DOHH2 (cell line): ENCODE measurements at regions not wholly inside any gene's neighbourhood (a gene's known extent, or its start where the extent isn't known, plus 50 kb on each side); places are given as distances from the start of the nearest gene placed in this dataset.

ENCODE experiments used
- H3F3A ChIP-seq: fragments of 200-600 bp; sonication (generic), shearing (Covaris generic); 2 replicates; pipeline ENCODE4 v1.6.0; 2016; ENCODE audit warnings: antibody characterized with exemption, mild to moderate bottlenecking; ENCODE audit not compliant: control insufficient read depth, insufficient read depth
- H3K27ac ChIP-seq: fragments of 200-600 bp; sonication (generic); 2 replicates; pipeline ENCODE4 v1.5.1; 2014; ENCODE audit warnings: low read depth, mild to moderate bottlenecking, low read length, moderate library complexity
- H3K27me3 ChIP-seq: fragments of 200-600 bp; sonication (generic); 2 replicates; pipeline ENCODE4 v1.6.1; 2014; ENCODE audit warnings: mild to moderate bottlenecking, low read length, mixed read lengths; ENCODE audit not compliant: control insufficient read depth
- H3K36me3 ChIP-seq: fragments of 200-600 bp; sonication (generic); 2 replicates; pipeline ENCODE4 v1.6.1; 2014; ENCODE audit warnings: mild to moderate bottlenecking, low read length, moderate library complexity, mixed read lengths; ENCODE audit not compliant: control insufficient read depth
- H3K4me1 ChIP-seq: fragments of 200-600 bp; sonication (generic); 2 replicates; pipeline ENCODE4 v1.6.1; 2014; ENCODE audit warnings: mild to moderate bottlenecking, low read length, mixed read lengths; ENCODE audit not compliant: control insufficient read depth
- H3K4me2 ChIP-seq: fragments of 200-600 bp; sonication (generic); 2 replicates; pipeline ENCODE4 v1.6.0; 2014; ENCODE audit warnings: mild to moderate bottlenecking, low read length, moderate library complexity
- H3K4me3 ChIP-seq: fragments of 200-600 bp; sonication (generic); 2 replicates; pipeline ENCODE4 v1.5.1; 2014; ENCODE audit warnings: mild to moderate bottlenecking, low read length, mixed read lengths
- H3K79me2 ChIP-seq: fragments of 200-600 bp; sonication (generic); 2 replicates; pipeline ENCODE4 v1.6.1; 2014; ENCODE audit warnings: mild to moderate bottlenecking, low read length, mixed read lengths; ENCODE audit not compliant: control insufficient read depth
- H3K9me2 ChIP-seq: fragments of 200-600 bp; sonication (generic); replicated peaks from 2 replicates; pipeline ENCODE4 v1.6.1; 2014; ENCODE audit warnings: mild to moderate bottlenecking, low read length, mixed read lengths; ENCODE audit not compliant: control insufficient read depth
- H3K9me3 ChIP-seq: fragments of 200-600 bp; sonication (generic); 2 replicates; pipeline ENCODE4 v1.6.1; 2014; ENCODE audit warnings: antibody characterized with exemption, low read length, mixed read lengths; ENCODE audit not compliant: control insufficient read depth, insufficient read depth
- H4K20me1 ChIP-seq: fragments of 200-600 bp; sonication (generic); 2 replicates; pipeline ENCODE4 v1.6.0; 2014; ENCODE audit warnings: low read depth, mild to moderate bottlenecking, antibody characterized with exemption, low read length, moderate library complexity; ENCODE audit not compliant: control insufficient read depth, insufficient read depth
- CTCF ChIP-seq: fragments of 200-600 bp; sonication (generic); IDR thresholded peaks from one replicate; pipeline ENCODE4 v1.5.1; 2014; ENCODE audit warnings: antibody characterized with exemption, mild to moderate bottlenecking, low read depth, low read length; ENCODE audit not compliant: poor library complexity, severe bottlenecking
- EZH2phosphoT487 ChIP-seq: fragments of 200-600 bp; sonication (generic); IDR thresholded peaks from 2 replicates; pipeline ENCODE4 v1.6.1; 2017; ENCODE audit warnings: borderline replicate concordance, mild to moderate bottlenecking, antibody characterized with exemption, low read length, moderate library complexity, mixed read lengths

- Histone ChIP-seq H3K4me3 (no peak overlapping the region), H3F3A (no peaks in the 10 kb centered on the region), H3K79me2 (no peaks in the 10 kb centered on the region), H3K27ac (no peak overlapping the region), H3K36me3 (no peaks in the 10 kb centered on the region), H3K4me1 (peaks cover 16% of the 10 kb centered on the region), H3K27me3 (no peaks in the 10 kb centered on the region), H3K9me2 (no peaks in the 10 kb centered on the region), H3K4me2 (peak overlapping the region; percentile 16; the same call in 1 of the 2 replicates), H3K9me3 (no peaks in the 10 kb centered on the region), H4K20me1 (no peaks in the 10 kb centered on the region)
- no peak for TF ChIP-seq CTCF
- no peak for TF ChIP-seq EZH2phosphoT487
Measured at GRCh38 chrX:15977644-15978043, 123.0 kb upstream of the AP1S2 start.

GRCh38 chrX:15976396-15976795 is 121.8 kb upstream of the AP1S2 start:
- Histone ChIP-seq H3K27ac (no peak overlapping the region), H3K9me3 (no peaks in the 10 kb centered on the region), H3K9me2 (no peaks in the 10 kb centered on the region), H3K4me3 (no peak overlapping the region), H3K27me3 (no peaks in the 10 kb centered on the region), H3K4me2 (no peak overlapping the region), H3F3A (no peaks in the 10 kb centered on the region), H3K4me1 (peaks cover 16% of the 10 kb centered on the region), H4K20me1 (no peaks in the 10 kb centered on the region), H3K36me3 (no peaks in the 10 kb centered on the region), H3K79me2 (no peaks in the 10 kb centered on the region)
- TF ChIP-seq CTCF (no peak), EZH2phosphoT487 (no peak)

- no peak overlapping the region for H3K4me3 ChIP-seq
- H3F3A ChIP-seq = no peaks in the 10 kb centered on the region
- no peaks in the 10 kb centered on the region for H3K79me2 ChIP-seq
- H3K27me3 ChIP-seq = no peaks in the 10 kb centered on the region
- H3K27ac ChIP-seq = no peak overlapping the region
- no peaks in the 10 kb centered on the region for H3K9me2 ChIP-seq
- H3K4me1 ChIP-seq = peaks cover 16% of the 10 kb centered on the region
- no peaks in the 10 kb centered on the region for H4K20me1 ChIP-seq
- no peak for TF ChIP-seq EZH2phosphoT487
- no peak for TF ChIP-seq CTCF
- no peak overlapping the region for H3K4me2 ChIP-seq
- no peaks in the 10 kb centered on the region for H3K36me3 ChIP-seq
- H3K9me3 ChIP-seq = no peaks in the 10 kb centered on the region
Measured at GRCh38 chrX:15973946-15974345, 119.3 kb upstream of the AP1S2 start.

- Histone ChIP-seq H4K20me1 (no peaks in the 10 kb centered on the region), H3K9me2 (no peaks in the 10 kb centered on the region), H3K27me3 (no peaks in the 10 kb centered on the region), H3K27ac (no peak overlapping the region), H3F3A (no peaks in the 10 kb centered on the region), H3K4me2 (no peak overlapping the region), H3K36me3 (no peaks in the 10 kb centered on the region), H3K4me1 (peaks cover 16% of the 10 kb centered on the region), H3K79me2 (no peaks in the 10 kb centered on the region), H3K4me3 (no peak overlapping the region), H3K9me3 (no peaks in the 10 kb centered on the region)
- TF ChIP-seq EZH2phosphoT487 = no peak
- TF ChIP-seq CTCF = peak; percentile 55
Measured at GRCh38 chrX:15973299-15973698, 118.7 kb upstream of the AP1S2 start.
